Putamen (tissue), 1 donor: ENCODE measurements at regions not wholly inside any gene's neighbourhood (a gene's known extent, or its start where the extent isn't known, plus 50 kb on each side); places are given as distances from the start of the nearest gene placed in this dataset.

Experiments
- DNase-seq: peaks from one replicate; pipeline ENCODE4 v3.0.0-alpha.2; 2016; ENCODE audit warnings: low spot score

DNA sequence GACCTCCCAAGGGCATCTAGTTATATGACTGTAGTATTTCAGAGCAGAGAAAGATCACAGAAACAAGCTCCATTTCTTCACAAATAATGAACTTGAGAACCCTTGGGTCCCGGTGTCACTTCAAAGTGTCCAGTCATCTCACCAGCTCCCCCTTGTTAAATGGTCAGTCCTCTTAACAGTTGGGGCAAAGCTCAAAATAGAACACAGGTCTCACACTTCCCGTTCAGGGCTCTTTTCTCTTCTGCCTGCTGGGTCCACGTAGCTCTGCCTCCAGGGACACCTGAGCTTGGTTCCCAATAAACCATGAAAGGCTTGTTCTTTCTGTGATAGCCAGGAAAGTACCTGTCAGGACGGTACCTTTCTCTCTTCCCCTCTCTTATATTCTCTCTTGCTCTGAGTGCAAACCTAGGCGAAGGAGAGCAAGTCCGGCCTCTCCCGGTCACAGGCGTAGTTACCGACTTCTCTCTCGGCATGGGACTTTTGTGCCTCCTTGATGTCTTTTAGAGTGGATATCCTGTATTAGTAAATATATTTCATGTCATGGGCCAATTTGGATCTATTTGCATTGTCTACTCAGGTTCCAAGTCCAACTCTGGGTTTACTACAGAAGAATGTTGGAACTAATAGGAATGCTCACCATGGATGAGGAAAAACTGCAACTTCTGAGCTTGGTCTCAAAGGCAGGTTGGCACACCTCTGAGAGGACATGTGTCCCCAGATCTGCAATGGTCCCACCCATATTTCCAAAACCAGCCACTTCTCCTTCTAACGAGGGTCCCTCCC, 118.8 kb upstream of the PARP11 start:
- no peak for DNase-seq

DNA sequence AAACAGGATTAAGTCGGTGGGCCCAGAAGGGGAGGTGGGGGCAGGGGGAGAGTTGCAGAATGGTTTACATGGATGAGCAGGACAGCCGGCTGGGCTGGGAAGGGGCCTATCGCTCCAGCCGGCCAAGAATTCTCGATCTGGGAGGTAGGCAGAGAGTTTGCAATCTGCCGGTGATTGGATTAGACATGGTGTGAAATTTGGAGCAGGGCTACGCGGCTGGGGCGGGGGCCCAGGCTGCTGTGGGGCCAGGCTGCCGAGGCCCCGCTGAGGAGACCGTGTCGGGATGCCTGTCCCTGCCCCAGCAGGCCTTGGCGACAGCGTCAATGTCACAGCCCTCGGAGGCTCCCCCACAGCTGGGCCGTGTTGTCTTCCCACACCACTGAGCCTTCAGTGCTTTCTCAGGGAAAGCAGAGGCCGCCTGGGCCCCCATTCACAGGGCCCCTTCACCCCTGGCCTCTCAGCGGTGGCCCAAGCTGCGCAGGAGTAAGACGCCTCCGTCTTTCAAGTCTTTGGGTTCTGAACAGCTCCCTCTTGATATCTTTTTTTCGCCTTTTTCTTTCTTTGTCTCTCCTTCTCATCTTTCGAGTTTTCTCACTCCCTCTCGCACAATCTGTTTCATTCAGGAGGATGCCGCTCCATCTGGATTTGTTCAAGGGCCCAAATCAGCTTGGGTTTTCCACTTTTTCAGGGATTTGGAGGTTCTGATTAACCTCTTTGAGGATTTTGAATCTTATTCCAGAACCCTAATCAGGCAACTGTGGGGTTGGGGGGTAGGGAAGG, 117.5 kb upstream of the PARP11 start:
- no peak for DNase-seq

DNA sequence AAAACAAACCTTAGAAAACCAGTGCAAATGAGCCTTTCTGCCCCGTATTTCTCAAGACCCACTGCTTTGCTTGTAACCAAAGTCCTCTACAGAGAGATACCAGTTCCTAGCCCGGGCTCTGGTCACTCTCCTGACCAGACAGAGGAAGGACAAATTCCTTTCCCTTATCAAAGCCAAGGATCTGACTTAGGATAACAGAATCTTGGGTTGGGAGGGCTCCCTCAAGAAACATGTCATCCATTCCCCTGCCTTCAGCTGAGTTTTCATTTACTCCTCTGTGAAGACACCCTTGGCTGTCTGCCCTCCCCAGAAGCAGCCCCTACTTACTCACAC, 116.0 kb upstream of the PARP11 start:
- no peak for DNase-seq

DNA sequence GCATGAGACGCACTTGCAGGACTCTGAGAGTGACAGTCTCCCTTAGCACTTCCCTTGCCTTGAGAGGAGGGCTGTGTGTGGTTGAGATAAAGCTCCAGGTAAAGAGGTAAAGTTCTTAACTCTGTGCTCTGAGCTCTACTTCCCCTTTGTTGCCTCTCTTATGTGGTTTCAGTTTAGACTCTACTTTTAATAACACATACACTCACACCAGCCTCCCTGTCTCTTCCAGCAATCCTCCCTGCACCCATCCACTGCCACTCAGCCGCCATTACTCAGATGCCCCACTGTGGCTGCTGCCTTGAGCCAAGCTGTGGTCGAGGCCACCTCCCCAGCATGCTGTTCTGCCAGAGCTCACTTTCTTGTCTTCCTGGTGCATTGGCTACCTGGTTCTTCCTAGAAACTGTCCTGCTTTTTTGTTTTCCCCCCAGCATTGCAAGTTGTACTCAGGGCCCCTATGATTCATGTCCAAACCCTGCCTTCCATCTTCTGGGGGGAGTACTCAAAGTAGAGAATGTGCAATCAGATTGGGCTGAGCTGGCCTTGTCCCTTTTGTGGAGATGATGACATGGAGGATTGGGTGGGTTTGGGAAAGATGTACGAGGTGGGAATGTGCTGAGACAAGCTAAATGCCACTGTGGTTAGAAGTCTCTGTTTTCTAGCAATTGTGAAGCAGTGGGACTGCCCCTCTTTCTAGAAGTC, 115.5 kb upstream of the PARP11 start:
- no peak for DNase-seq

DNA sequence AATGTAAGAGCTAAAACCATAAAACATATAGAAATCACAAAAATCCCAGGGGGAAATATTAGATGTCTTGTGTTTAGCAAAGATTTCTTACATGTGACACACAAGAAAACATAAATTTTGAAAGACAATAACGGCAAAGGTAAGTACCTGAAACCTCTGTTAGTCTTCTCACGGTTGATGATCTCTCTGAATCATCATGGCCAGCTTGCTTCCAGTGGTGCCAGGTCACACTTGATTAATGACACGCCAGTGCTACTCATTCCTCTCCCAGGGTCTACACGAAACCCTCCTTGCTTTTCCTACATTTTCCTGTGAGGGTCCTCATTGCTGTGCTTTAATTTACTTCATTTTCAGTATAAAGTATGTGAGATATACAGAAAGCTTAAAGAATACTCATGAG, 114.4 kb upstream of the PARP11 start:
- DNase-seq, result no peak

DNA sequence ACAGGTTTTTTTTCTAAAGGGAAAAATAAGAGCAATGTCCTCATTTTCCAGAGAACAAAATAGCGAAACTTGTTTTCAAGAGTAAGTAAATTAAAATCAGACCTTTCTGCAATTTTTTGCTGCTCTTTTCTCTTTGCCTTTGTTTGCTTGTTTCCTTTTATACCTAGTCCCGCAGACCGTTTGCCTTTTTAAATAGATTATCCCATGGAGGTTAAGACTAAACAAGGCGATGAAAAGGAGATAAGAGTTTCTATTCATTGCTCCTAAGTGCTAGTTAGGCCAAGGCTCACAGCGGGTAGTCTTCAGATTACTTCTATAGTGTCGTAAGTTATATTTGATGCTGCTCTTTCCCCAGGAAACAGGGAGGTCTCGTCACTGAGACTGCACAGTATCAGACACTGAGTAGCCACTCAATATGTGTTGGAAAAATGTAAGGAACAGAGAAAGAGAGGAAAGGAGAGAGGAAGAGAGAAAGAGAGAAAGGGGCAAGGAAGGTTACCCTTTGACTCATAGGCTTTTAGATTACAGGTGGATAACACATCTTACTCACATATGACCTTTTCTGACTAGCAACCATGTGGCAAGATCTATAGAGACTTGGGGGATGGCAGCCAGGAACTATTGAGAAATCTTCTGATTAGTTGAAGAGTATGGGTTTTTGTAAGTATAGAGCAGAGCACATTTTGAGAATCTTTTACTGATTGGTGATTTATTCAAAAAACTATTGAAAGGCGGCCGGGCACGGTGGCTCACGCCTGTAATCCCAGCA, 107.5 kb upstream of the PARP11 start:
- no peak for DNase-seq

DNA sequence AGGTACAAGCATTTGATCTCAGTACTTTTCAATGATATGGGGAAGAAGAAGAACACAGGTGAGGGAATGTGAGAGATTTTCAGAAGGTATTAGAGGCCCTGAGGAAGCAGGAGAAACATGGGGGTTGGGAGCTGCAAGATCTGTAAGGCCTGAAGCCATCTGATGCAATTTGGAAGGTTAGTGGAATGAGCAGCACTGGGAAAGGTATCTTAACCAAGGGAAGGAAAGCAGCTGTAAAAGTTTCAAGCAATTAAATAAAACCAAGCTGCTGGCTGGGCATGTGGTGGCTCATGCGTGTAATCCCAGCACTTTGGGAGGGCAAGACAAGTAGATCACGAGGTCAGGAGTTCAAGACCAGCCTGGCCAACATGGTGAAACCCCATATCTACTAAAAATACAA, 104.4 kb upstream of the PARP11 start:
- no peak for DNase-seq

DNA sequence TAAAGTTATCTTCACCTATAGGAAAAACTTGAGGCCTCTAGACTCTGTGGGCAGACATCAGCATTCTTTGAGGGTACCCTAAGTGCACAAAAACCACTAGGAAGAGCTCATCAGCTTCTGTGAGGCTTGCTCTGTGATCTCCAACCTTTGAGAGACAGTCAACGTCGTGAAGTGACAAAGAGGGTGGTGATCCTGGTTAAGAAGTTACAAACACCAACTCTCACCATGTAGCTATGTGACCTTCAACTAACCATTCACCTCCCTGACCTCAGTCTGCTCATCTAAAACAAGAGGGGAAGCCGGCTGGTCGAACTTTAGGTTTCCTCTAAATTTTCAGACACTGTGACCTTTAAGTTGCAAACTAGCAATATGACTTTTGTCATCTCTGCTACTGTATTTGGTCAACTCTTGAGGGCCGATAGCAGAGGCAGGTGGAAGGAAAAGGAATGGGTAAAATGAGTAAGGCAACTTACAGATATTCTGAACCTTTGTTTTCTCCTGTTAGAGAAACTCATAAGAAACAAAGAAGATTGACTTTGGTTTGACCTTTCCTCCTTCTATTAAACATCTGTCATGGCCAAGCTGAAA, 103.2 kb upstream of the PARP11 start:
- no peak for DNase-seq

DNA sequence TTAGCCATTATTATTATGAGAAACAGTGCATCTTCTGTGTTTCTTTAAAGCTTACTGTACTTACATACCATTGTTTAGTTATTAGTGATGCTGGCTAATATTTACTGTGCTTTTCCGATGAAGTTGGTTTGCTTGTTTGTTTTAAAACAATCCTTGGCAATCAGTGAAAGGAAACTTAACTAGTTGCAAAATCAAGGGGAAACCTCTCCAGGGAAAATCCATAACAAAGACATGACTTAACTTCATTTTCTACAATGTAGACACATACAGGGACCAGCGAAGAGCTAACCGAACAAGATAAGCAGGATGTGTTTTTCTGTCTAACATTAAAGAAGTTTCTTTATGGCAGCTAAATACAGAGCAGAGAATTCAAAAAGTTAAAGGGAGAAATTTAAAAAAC, 102.5 kb upstream of the PARP11 start:
- DNase-seq, result no peak

DNA sequence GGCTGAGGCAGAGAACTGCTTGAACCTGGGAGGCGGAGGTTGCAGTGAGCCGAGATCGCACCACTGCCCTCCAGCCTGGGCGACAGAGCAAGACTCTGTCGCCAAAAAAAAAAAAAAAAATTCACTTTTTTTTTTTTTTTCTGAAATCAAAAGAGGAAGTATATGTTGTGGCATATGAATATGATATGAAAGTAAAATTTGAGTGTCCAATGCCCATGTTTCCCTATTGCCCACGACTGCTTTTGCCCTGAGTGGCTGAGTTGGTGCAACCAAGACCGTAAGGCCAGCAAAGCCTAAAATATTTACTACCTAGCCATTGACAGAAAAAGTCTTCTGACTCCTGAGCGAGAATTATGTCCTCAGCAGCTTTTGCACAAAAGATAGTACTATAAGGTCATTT, 101.7 kb upstream of the PARP11 start:
- DNase-seq, result no peak

DNA sequence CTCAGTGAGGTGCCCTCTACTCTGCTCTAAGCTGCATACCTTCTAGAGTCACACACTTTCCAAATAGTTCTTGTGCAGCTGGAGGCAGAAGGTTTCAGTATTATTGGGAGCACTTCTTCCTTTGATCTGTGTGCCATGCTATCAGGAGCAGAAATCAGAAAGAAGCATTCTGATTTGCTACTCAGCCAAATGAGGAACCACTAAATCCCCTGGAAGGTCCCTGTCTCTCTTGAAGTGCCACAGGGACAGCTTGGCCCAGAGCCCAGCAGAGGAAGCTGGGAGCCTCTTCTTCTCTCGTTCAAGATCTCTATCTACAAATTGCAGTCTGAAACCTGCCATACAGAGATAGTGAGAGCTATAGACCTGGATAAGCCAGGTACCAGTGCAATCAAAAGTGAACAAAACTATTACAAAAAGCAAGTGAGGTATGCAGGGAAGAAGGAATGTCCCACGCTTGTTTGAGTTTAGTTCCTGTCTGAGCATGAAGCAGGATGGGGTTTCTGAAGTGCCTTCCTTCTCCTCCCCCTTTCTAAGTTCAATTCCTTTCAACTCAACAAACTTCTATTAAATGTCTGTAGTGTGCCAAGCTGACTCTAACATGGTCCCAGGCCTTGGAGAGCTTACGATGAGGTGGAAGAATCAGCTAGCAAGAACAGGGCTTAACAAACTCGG, 100.9 kb upstream of the PARP11 start:
- no peak for DNase-seq

DNA sequence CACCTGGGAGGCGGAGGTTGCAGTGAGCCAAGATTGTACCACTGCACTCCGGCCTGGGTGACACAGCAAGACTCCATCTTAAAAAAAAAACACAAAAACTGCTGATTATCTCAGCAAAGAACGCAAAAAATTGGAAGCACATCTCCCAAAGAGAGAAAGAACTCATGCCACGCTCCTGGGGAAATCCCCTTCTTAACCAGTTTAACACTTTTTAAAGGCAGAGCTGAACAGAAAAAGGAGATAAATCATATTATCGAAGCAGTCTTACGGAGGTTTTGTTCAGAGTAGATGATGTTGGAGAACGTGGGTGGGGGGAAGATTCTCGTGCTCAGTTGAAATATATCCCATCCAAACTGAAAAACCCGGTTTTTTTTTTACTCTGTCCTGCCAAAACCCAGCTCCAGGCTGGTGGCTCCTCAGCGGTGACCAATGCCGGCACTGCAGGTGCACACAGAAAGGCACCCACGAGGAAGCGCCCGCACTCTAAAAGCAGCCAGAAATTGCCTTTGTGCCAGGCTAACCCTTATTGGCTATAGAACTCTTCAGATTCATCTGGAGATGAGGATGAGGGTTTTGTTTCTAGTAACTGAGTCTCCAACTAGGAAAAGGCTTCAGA, 100.2 kb upstream of the PARP11 start:
- no peak for DNase-seq

DNA sequence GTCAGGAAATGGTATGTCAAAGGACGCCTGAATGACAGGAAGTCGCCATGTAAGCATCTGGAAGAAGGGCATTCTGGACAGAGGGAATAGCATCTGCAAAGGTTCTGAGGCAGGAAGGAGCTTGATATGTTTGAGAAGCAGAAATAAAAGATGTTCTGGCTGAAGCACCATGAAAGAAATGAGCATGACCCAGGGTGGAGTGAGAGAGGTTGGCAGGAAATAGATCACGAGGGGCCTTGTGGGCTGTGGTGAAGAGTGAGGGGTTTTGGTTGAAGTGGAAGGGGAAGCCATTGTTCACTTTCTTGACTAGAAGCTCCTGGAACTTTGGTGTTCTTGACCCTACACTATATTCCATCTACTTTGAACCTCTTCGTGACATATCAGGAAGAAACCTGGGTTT, 99.4 kb upstream of the PARP11 start:
- DNase-seq, result no peak

DNA sequence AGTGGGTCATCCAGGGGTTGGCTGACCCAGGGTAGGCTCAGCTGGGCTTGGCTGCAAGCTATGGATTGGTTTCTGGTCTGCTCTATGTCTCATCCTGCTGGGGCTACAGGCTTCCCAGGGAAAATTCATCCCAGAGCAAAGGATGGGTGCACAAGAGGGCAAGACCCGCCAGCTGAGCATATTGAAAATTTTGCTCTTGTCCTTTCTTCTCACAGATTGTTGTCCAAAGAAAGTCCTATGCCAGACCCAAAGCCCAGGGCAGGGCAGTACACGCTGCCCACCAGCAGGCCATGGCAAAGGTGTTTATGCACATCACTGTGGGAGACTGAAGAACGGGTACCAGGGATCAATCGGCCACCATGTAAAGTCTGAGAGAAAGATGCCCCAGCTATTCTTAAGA, 95.3 kb upstream of the PARP11 start:
- DNase-seq, result no peak

DNA sequence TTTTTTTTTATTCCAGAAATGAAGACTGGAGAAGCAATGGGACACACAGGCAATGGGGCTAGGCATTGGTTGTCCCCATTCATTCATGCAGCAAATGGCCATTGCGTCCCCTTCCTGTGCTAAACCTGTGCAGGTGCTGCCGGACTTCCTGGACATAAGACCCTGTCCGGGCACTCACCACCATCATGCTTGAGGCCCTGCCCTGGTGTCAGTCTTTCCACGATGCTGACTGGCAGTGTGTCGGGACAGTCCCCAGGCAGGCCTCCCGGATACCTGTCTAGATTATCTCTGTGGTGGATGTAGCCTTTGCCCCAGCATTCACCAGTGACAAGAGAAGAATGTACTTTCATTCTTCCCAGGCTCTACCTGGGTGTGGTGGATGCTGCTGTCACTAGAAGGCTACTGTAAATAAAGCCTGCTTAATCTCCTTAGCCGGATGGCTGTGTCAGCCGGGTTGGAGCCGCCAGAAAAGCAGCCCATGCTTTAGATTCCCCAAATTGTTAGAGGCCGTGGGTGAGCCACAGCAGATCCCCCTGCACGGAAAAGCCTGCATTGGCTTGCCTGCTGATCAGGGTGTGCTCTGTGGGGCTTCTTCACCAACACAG, 94.5 kb upstream of the PARP11 start:
- no peak for DNase-seq

DNA sequence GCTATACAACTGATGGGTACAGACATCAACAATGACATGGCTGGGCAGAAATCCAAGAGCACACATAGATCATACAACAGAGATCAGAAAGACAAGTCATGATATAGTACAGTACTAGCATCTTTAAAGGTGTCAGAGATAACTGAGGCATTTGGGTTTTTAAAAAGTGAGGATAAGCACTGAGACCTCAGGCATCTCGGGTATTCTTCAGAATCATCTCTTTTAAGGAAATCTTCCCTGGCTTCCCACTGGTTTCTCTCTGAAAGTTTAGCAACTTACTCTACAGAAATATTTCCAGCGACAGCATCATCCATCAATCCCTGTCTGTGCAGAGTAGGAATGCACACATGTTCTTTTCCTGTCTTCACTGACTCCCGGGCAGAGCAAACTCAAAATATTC, 93.2 kb upstream of the PARP11 start:
- no peak for DNase-seq

DNA sequence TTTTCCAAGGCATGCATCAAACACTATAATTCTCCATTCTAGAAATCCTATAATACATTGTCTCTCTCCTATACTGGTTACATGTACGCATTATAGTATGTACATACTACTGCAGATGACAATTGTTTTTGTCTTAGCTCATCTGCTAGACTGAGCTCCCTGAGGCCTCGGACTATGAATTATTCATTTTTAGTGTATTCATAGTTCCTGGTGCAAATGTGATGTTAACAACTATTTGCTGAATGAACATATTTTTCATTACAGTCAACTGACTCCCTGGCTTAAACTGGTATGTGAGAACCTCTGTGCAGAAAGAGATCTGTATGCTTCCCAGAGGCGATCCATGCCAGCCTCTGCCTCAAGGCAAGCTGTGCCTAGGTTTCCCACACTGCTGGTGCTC, 91.8 kb upstream of the PARP11 start:
- no peak for DNase-seq

DNA sequence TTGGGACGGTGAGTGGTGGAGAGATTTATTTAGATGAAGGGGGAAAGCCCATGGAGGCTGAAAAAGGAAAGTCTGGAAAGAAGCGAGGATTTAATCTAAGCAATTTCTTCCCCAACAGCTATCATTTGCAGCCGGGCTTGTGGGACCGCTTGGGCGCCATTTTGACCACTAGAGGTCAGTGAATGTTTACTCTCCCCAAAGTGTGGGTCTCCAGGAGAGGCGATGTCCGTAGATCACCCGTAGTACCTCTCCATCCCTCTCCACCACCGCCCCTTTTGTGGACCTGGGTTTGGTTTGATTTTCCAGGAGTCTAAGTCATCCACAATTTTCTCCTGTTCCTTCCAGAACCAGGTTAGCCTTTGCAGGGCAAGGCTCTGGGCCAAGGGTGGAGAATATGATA, 91.2 kb upstream of the PARP11 start:
- DNase-seq, result no peak

DNA sequence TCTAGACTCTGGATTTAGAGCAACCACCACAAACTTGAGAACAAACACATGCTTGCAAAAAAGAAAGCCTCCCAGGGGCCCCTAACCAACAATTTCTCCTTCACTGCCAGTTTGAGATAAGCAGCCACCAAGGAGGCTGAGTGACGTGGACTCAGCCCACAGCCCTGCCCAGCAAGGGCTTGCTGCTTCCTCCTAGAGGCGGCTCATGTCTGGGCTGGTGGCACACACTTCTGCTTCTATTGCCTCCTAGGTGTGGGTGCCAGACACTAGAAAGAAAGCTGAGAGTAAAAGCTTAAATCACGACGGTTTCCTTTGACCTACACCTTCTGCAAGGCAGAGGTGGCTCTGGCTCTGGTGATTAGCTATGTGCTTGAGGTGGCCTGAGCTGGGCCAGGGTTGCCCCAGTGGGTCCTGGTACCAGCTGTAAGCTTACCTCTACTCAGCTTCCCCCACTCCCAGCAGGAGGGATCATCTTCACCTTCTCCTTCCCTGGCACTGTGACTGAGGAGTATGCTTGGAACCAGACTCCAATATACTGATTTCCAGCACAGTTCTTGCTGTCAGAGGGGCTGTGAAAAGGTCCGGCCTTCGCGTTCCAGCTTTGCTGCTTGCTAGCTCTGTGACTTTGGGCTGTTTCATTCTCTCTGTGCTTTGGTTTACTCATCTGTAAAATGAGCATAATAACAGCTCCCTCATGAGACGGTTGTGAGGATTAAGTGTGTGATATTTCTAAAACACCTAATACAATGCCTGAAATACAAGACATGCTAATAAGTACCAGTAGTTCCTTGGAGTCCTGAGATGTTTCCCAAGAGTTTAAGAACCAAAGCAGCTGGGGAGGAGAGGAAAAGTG, 89.7 kb upstream of the PARP11 start:
- no peak for DNase-seq

DNA sequence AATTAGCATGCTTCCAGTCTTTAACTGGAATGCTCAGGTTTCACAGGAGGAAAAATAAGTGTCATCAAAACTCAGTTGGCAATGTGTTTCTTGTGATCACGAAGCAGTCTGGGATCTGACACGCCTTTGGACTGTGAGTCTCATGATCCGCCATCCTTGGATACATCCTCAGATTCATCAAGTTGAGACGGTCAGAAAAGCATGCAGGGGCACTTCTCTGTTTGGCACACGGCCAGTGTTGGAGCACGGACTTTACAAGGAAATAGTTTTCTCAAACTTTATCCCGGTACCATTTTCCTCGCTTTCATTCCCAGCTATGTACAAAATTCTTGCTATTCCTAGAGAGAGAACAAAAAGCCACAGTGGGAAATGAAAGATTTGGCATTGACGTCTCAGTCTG, 88.4 kb upstream of the PARP11 start:
- no peak for DNase-seq
